AG09319 (cell line): ENCODE measurements at regions not wholly inside any gene's neighbourhood (a gene's known extent, or its start where the extent isn't known, plus 50 kb on each side); places are given as distances from the start of the nearest gene placed in this dataset.

Experiments
- DNase-seq: peaks from one replicate; pipeline ENCODE4 v3.0.0-alpha.2; 2010; ENCODE audit warnings: low read depth; ENCODE audit errors: extremely low read depth
- CTCF ChIP-seq: IDR thresholded peaks from 2 replicates; pipeline ENCODE4 v1.5.1; 2011; ENCODE audit warnings: low read depth, mild to moderate bottlenecking, inconsistent platforms, low read length, moderate library complexity

DNA sequence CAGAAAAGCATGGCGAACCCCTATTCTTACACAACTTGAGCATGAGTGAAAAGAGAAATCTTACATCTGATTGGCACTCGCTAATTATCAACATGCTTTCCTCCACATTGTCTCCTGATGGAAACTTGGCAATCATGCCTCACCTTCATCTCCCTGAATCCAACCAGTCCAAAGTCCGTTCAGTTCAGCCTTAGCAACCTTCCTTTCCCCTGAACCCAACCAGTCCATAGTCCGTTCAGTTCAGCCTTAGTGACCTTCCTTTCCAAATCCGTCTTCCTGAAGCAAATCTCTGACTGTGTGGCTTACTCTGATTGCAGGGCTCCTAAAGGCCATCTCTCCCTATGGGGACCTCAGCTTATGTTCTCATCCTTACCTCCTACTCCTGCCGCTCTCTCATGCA is 538.3 kb upstream of the CLINT1 start:
- TF ChIP-seq CTCF: no peak
- DNase-seq: no peak

DNA sequence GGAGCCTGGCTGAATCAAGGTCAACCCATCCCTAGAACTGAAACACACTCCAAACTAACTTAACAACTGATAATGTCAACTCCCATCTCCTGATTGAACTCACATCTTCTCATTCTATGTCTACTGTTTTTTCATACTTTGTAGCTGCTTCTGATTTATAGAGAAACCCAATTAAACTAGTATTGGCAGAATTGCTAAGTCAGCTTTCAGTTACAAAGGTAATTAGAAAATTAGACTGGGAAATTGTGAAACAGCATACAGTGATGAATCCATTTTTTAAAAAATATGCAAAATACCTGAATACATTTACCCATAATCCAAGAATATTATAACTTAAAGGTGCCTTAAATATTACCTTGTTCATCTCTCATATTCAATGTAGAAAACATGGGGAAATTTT is 535.2 kb upstream of the CLINT1 start:
- DNase-seq: no peak

DNA sequence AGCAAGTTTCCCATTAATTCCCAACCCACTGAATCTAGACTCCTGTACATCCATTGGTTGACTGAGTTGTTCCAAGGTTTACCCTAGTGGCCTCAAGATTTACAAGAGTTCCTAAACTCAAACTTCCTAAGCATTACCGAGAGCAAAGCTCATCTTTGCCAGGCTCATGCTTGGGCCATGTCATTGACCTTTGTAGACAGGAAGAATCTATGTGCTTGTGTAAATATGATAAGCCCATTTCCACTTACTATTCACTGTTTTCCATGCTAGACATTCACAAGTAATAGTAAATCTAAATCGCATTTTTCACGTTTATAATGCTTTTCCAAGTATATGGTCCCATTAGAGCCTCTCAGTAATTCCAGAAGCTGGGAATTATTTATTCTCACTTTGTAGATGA is 534.5 kb upstream of the CLINT1 start:
- no peak for TF ChIP-seq CTCF

More for the DNA sequence above, 535.2 kb upstream of the CLINT1 start:
- TF ChIP-seq CTCF: no peak

GRCh38 chr5:158392753-158393152 is 533.8 kb upstream of the CLINT1 start:
- no peak for TF ChIP-seq CTCF
- DNase-seq: no peak

More for the DNA sequence above, 534.5 kb upstream of the CLINT1 start:
- no peak for DNase-seq

- TF ChIP-seq CTCF: no peak
- DNase-seq: no peak
Measured at GRCh38 chr5:158390577-158390976, 531.6 kb upstream of the CLINT1 start.

DNA sequence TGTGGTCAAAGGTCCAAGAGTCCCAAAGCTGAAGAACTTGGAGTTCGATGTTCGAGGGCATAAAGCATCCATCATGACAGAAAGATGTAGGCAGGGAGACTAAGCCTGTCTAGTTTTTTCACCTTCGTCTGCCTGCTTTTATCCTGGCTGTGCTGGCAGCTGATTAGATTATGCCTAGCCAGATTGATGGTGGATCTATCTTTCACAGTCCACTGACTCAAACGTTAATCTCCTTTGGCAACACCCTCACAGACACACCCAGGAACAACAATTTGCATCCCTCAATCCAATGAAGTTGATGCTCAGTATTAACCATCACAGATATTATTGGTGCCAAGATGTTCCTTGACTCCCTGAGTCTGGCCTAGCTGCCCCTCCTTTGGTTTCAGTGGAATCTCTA is 530.8 kb upstream of the CLINT1 start:
- TF ChIP-seq CTCF: no peak
- DNase-seq: no peak

- TF ChIP-seq CTCF: no peak
- DNase-seq: no peak
Measured at GRCh38 chr5:158388021-158388420, 529.1 kb upstream of the CLINT1 start.

DNA sequence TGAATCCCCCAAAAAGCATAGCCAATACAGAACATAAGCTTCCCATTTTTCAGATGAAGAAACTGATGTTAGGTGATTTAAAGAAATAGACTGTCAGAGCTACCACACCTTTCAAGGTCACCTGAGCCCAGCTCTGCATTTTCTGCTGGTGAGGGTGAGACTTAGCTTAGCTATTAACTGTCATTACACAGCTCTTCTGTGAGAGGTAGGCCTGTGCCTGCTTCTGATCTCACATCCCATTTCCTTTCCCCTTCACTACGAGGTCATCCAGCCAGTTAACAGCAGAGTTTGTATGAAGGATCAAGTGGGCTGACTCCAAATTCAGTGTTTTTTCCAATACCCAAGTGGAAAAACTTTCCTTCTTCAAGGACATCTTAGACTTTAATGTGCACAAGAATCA is 528.6 kb upstream of the CLINT1 start:
- no peak for TF ChIP-seq CTCF
- DNase-seq: no peak
